ENCODE measurements at regions not wholly inside any gene's neighbourhood (a gene's known extent, or its start where the extent isn't known, plus 50 kb on each side); places are given as distances from the start of the nearest gene placed in this dataset.

- 69 to 75% methylated on average over 5 of the region's 5 CpGs for WGBS, 2 donors
- intact Hi-C loops (cut with DNase I): no loop called here
Measured at GRCh38 chr6:90708206-90708737, 121.4 kb upstream of the MAP3K7 start.

GRCh38 chr6:90707246-90707645 is 120.4 kb upstream of the MAP3K7 start:
- Histone ChIP-seq H3K4me3 (replicated peaks in 1 of 3) (no peak overlapping the region), H3K4me1 (no peaks in the 10 kb centered on the region), H3K36me3 (no peaks in the 10 kb centered on the region), H3K9me3 (no peaks in the 10 kb centered on the region), H3K27me3 (no peaks in the 10 kb centered on the region), H3K27ac (no peak overlapping the region)
- intact Hi-C loops (cut with DNase I): no loop called here
- WGBS, 2 donors: 45 to 53% methylated on average over 2 of the region's 2 CpGs
- no peak for DNase-seq
- TF ChIP-seq CTCF (IDR thresholded peaks at IDR 0.05) (no peak), POLR2A (IDR thresholded peaks at IDR 0.05) (no peak)

More at GRCh38 chr6:90708206-90708737, 121.4 kb upstream of the MAP3K7 start:
- H3K9me3 ChIP-seq: no peaks in the 10 kb centered on the region
- no peak for DNase-seq
- H3K27me3 ChIP-seq: no peaks in the 10 kb centered on the region
- no peak for TF ChIP-seq CTCF (IDR thresholded peaks at IDR 0.05)
- no peak for TF ChIP-seq POLR2A (IDR thresholded peaks at IDR 0.05)
- no peaks in the 10 kb centered on the region for H3K36me3 ChIP-seq
- no peak overlapping the region for H3K27ac ChIP-seq
- H3K4me1 ChIP-seq: no peaks in the 10 kb centered on the region
- H3K4me3 ChIP-seq (replicated peaks in 1 of 3): no peak overlapping the region

GRCh38 chr6:90703336-90703735 is 116.5 kb upstream of the MAP3K7 start:
- intact Hi-C loops (cut with DNase I): no loop called here
- Histone ChIP-seq H3K27ac (no peak overlapping the region), H3K27me3 (no peaks in the 10 kb centered on the region), H3K36me3 (no peaks in the 10 kb centered on the region), H3K4me1 (no peaks in the 10 kb centered on the region), H3K9me3 (no peaks in the 10 kb centered on the region), H3K4me3 (replicated peaks in 1 of 3) (no peak overlapping the region)
- no peak for DNase-seq
- TF ChIP-seq CTCF (IDR thresholded peaks at IDR 0.05) (no peak), POLR2A (IDR thresholded peaks at IDR 0.05) (no peak)
- WGBS, 2 donors: 43 to 62% methylated on average over 7 of the region's 7 CpGs

GRCh38 chr6:90701926-90702325 is 115.1 kb upstream of the MAP3K7 start:
- H3K27ac ChIP-seq: no peak overlapping the region
- H3K9me3 ChIP-seq: no peaks in the 10 kb centered on the region
- intact Hi-C loops (cut with DNase I): no loop called here
- no peaks in the 10 kb centered on the region for H3K4me1 ChIP-seq
- no peak for DNase-seq
- H3K27me3 ChIP-seq: no peaks in the 10 kb centered on the region
- 78 to 83% methylated on average over 1 of the region's 1 CpG for WGBS, 2 donors
- TF ChIP-seq POLR2A (IDR thresholded peaks at IDR 0.05): no peak
- TF ChIP-seq CTCF (IDR thresholded peaks at IDR 0.05): no peak
- no peaks in the 10 kb centered on the region for H3K36me3 ChIP-seq
- H3K4me3 ChIP-seq (replicated peaks in 1 of 3): no peak overlapping the region

- no peak overlapping the region for H3K27ac ChIP-seq
- H3K9me3 ChIP-seq: no peaks in the 10 kb centered on the region
- H3K4me1 ChIP-seq: no peaks in the 10 kb centered on the region
- no peaks in the 10 kb centered on the region for H3K36me3 ChIP-seq
- intact Hi-C loops (cut with DNase I): no loop called here
- H3K4me3 ChIP-seq (replicated peaks in 1 of 3): no peak overlapping the region
- WGBS, 2 donors: 38 to 43% methylated on average over 7 of the region's 7 CpGs
- H3K27me3 ChIP-seq: no peaks in the 10 kb centered on the region
- no peak for TF ChIP-seq POLR2A (IDR thresholded peaks at IDR 0.05)
- no peak for TF ChIP-seq CTCF (IDR thresholded peaks at IDR 0.05)
- no peak for DNase-seq
Measured at GRCh38 chr6:90701146-90701781, 114.4 kb upstream of the MAP3K7 start.

All from thyroid gland (tissue), 4 donors.